Fibroblast of villous mesenchyme (primary cell): ENCODE measurements at regions not wholly inside any gene's neighbourhood (a gene's known extent, or its start where the extent isn't known, plus 50 kb on each side); places are given as distances from the start of the nearest gene placed in this dataset.

Experiments used
- DNase-seq: peaks from one replicate; pipeline ENCODE4 v3.0.0-alpha.2; 2010; ENCODE audit warnings: low read depth
- H3K4me3 ChIP-seq: 2 replicates; pipeline ENCODE4 v1.5.1; 2011; ENCODE audit warnings: low read depth, mild to moderate bottlenecking, low read length
- CTCF ChIP-seq: IDR thresholded peaks from 2 replicates; pipeline ENCODE4 v1.5.1; 2012; ENCODE audit warnings: low read depth, mild to moderate bottlenecking, low read length; ENCODE audit not compliant: insufficient read depth

GRCh38 chr1:81325397-81325796, 475.3 kb upstream of the ADGRL2 start:
- no peak for DNase-seq

DNA sequence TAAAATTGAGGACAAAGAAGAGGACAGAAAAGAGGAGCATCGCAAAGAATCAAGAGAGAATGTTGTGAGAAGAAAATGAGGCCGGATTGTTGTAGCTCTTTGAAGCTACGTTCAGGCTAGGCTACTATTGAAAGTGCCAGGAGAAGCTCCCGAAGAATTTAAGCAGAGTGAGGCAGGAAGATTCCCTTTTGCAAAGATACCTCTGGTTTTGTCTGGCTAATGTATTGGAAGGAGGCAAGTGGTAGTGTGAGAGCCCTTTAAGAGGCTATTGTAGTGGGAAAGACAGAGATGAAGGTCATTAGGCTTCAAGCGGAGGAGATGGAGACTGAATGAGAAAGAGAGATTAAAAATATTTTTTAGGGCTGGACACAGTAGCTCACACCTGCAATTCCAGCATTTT, 476.9 kb upstream of the ADGRL2 start:
- no peak for DNase-seq
- no peak overlapping the region for H3K4me3 ChIP-seq
- no peak for TF ChIP-seq CTCF

More at GRCh38 chr1:81325397-81325796, 475.3 kb upstream of the ADGRL2 start:
- H3K4me3 ChIP-seq, result no peak overlapping the region
- TF ChIP-seq CTCF, result no peak

- H3K4me3 ChIP-seq, result no peak overlapping the region
- TF ChIP-seq CTCF, result no peak
- no peak for DNase-seq
Observed at GRCh38 chr1:81317191-81317590, 483.5 kb upstream of the ADGRL2 start.

DNA sequence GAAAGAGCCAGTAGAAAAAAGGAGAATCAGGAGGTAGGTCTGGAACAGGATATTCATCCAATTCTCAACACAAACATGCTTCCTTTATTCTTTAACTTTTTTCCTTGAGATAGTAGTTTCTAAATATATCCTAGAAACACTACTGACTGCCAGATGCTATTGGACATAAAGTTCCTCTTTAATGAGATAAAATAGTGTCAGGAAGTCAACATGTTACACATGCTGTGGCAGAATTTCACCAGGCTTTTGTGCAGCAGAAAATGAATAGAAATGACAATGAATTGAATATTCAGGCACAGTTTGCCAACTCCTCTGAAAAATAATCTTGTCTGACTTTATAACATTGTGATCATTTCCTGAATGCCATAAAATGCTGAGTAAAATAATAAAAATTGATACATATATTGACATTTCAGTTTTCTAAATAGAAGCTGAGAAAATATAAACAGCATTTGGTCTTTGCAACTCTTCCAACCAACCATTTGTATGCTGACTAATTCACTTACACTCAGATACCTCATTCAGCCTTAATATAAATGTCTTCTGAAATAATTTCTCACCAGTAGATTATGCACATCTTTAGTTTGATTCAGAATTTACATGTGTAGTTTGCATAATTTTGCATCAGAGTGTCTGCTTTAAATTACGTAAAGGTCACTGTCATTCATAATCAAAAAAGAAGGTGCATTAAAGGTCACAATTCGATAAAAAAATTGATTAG, 486.1 kb upstream of the ADGRL2 start:
- TF ChIP-seq CTCF, result no peak
- no peak overlapping the region for H3K4me3 ChIP-seq
- DNase-seq, result no peak

GRCh38 chr1:81313289-81313688, 487.4 kb upstream of the ADGRL2 start:
- no peak for TF ChIP-seq CTCF
- DNase-seq, result no peak
- no peak overlapping the region for H3K4me3 ChIP-seq

GRCh38 chr1:81312272-81312754, 488.4 kb upstream of the ADGRL2 start:
- TF ChIP-seq CTCF, result no peak
- no peak for DNase-seq
- no peak overlapping the region for H3K4me3 ChIP-seq

GRCh38 chr1:81310250-81310649, 490.5 kb upstream of the ADGRL2 start:
- no peak overlapping the region for H3K4me3 ChIP-seq
- no peak for TF ChIP-seq CTCF
- no peak for DNase-seq
